Esophagus squamous epithelium (tissue), 4 donors: ENCODE measurements at regions not wholly inside any gene's neighbourhood (a gene's known extent, or its start where the extent isn't known, plus 50 kb on each side); places are given as distances from the start of the nearest gene placed in this dataset.

Experiments
- CTCF ChIP-seq, 6 experiments: fragments of 450-650 bp in 4 of 6; fragments of 200-600 bp in 2 of 6; sonication (generic) in 2 of 6; IDR thresholded peaks; one replicate each; pipeline ENCODE4 v1.5.1; 2016 to 2019; ENCODE audit warnings: antibody characterized with exemption in 6 of 6, mild to moderate bottlenecking in 4 of 6, moderate library complexity in 4 of 6
- POLR2A ChIP-seq, 4 donors: fragments of 450-650 bp; IDR thresholded peaks; one replicate each; pipeline ENCODE4 v1.6.1; 2017; ENCODE audit warnings: antibody characterized with exemption in 4 of 4, mild to moderate bottlenecking in 4 of 4, moderate library complexity in 3 of 4

- TF ChIP-seq POLR2A (IDR thresholded peaks at IDR 0.05) (no peak), CTCF (IDR thresholded peaks at IDR 0.05) (no peak)
Observed at GRCh38 chr2:66153941-66154340, 281.0 kb upstream of the MEIS1 start.
